ENCODE measurements at regions not wholly inside any gene's neighbourhood (a gene's known extent, or its start where the extent isn't known, plus 50 kb on each side); places are given as distances from the start of the nearest gene placed in this dataset.
"Not testable (repeated sequence)": the region's sequence is repeated elsewhere in the genome, so short reads cannot be mapped to it uniquely, and the experiment has no call there.

DNA sequence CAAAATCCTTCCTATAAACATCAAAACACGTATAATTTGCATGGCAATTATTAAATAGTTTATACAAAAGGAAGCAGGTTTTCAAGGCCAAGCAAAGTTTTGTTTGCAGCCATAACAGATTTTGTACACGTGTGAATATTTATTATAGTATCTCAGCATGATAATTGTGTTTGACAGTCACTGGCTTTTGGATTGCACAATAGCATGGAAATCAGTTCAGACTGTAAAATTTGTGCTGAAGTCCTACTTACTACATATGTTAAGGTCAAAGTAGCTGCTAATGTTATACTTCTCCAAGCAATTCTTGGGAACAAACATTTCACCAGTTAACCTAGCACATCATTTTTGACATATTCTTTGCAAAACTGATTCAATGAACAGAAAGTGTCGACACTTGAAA lies 287.6 kb upstream of the POM121L12 start:
- TF ChIP-seq, protein P1, sequence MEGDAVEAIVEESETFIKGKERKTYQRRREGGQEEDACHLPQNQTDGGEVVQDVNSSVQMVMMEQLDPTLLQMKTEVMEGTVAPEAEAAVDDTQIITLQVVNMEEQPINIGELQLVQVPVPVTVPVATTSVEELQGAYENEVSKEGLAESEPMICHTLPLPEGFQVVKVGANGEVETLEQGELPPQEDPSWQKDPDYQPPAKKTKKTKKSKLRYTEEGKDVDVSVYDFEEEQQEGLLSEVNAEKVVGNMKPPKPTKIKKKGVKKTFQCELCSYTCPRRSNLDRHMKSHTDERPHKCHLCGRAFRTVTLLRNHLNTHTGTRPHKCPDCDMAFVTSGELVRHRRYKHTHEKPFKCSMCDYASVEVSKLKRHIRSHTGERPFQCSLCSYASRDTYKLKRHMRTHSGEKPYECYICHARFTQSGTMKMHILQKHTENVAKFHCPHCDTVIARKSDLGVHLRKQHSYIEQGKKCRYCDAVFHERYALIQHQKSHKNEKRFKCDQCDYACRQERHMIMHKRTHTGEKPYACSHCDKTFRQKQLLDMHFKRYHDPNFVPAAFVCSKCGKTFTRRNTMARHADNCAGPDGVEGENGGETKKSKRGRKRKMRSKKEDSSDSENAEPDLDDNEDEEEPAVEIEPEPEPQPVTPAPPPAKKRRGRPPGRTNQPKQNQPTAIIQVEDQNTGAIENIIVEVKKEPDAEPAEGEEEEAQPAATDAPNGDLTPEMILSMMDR (IDR thresholded peaks at IDR 0.05; ENCODE audit: insufficient read depth, low read depth, low read length, missing control alignments) = no peak
- no peak overlapping the region for H3K4me3 ChIP-seq (ENCODE audit: low read depth, low read length)
- no peak for DNase-seq (ENCODE audit: low read depth)

- H3K4me3 ChIP-seq (ENCODE audit: low read depth, low read length) = no peak overlapping the region
- TF ChIP-seq, protein P1 (IDR thresholded peaks at IDR 0.05; ENCODE audit: insufficient read depth, low read depth, low read length, missing control alignments) = no peak
- no peak for DNase-seq (ENCODE audit: low read depth)
These were observed 293.7 kb upstream of the POM121L12 start for GRCh38 chr7:52741670-52742290.

DNA sequence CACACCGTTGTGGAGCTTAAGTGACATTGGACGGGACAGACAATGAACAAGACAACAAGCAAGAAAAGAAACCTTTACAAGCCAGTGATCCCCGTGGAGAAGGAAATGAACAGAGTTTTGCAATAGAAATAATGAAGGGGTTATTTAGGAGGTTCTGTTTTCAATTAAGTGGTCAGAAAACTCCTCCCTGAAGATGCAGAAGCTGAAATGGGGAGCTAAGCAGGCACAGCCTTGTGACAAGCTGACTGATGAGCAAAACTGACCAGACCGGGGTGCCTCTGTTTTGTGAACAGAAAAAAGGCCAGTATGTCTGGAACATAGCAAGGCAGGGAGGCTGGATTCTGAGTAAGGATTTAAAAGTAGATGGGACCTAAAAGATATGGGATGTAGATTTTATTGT lies 299.8 kb upstream of the POM121L12 start:
- H3K4me3 ChIP-seq (ENCODE audit: low read depth, low read length) = no peak overlapping the region
- TF ChIP-seq, protein P1 (IDR thresholded peaks at IDR 0.05; ENCODE audit: insufficient read depth, low read depth, low read length, missing control alignments) = no peak
- DNase-seq (ENCODE audit: low read depth) = no peak

- DNase-seq (ENCODE audit: low read depth); H3K4me3 ChIP-seq (ENCODE audit: low read depth, low read length): not testable (repeated sequence)
These were observed 306.8 kb upstream of the POM121L12 start for GRCh38 chr7:52728683-52729082.

DNA sequence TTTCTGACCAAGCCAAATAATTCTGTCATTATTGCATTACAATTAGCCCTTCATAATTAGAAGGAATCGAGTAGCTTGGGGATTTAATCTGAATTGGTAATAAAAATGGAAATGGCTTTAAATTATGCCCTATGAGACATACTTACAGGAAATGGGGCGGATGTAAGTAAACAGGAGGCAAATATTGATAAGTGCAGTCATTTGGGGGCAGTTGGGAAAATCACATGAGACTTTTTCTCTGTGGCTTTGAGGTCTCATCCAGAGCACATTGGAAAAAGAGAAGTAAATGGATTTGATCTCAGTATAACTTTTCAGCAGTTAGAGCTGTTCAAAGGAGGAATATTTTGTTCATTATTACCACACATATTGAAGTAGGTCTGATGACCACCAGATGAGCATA lies 307.8 kb upstream of the POM121L12 start:
- TF ChIP-seq, protein P1 (IDR thresholded peaks at IDR 0.05; ENCODE audit: insufficient read depth, low read depth, low read length, missing control alignments) = no peak
- DNase-seq (ENCODE audit: low read depth) = no peak

GRCh38 chr7:52726986-52727385 lies 308.4 kb upstream of the POM121L12 start:
- no peak for DNase-seq (ENCODE audit: low read depth)
- H3K4me3 ChIP-seq (ENCODE audit: low read depth, low read length) = no peak overlapping the region
- TF ChIP-seq, protein P1 (IDR thresholded peaks at IDR 0.05; ENCODE audit: insufficient read depth, low read depth, low read length, missing control alignments) = no peak

More for the DNA sequence above, 307.8 kb upstream of the POM121L12 start:
- no peak overlapping the region for H3K4me3 ChIP-seq (ENCODE audit: low read depth, low read length)

GRCh38 chr7:52726493-52726892 lies 308.9 kb upstream of the POM121L12 start:
- no peak overlapping the region for H3K4me3 ChIP-seq (ENCODE audit: low read depth, low read length)
- no peak for DNase-seq (ENCODE audit: low read depth)
- TF ChIP-seq, protein P1 (IDR thresholded peaks at IDR 0.05; ENCODE audit: insufficient read depth, low read depth, low read length, missing control alignments) = no peak

All from GM12865 (cell line).